Left lung (tissue), 4 donors: ENCODE measurements at regions not wholly inside any gene's neighbourhood (a gene's known extent, or its start where the extent isn't known, plus 50 kb on each side); places are given as distances from the start of the nearest gene placed in this dataset.
A peak's percentile ranks its signal among the peaks of the same experiment; 100 is the strongest.

Source experiments
- ATAC-seq: fragments of 200-7000 bp; cut with Tn5 transposase; one replicate; pipeline ENCODE4 v1.9.1; 2020; ENCODE audit warnings: moderate library complexity
- DNase-seq, 4 donors: peaks; one replicate each; pipeline ENCODE4 v3.0.0-alpha.2; 2013 to 2020
- H3K27ac ChIP-seq, 2 donors: fragments of 200-600 bp; sonication (generic) in 1 of 2; one replicate each; pipeline versions ENCODE4 v1.5.0 to v1.8.0; 2020 to 2021
- H3K27me3 ChIP-seq, 2 donors: fragments of 200-600 bp; sonication (generic) in 1 of 2; one replicate each; pipeline versions ENCODE4 v1.5.0 to v1.8.0; 2020 to 2021
- H3K36me3 ChIP-seq, 2 donors: fragments of 200-600 bp; sonication (generic) in 1 of 2; one replicate each; pipeline versions ENCODE4 v1.5.0 to v1.8.0; 2020 to 2021
- H3K4me1 ChIP-seq, 2 donors: fragments of 200-600 bp; one replicate each; pipeline ENCODE4 v1.8.0; 2021
- H3K4me3 ChIP-seq, 2 donors: fragments of 200-600 bp; sonication (generic) in 1 of 2; one replicate each; pipeline versions ENCODE4 v1.5.0 to v1.8.0; 2020 to 2021; ENCODE audit warnings: mild to moderate bottlenecking in 1 of 2
- H3K9me3 ChIP-seq, 2 donors: fragments of 200-600 bp; sonication (generic) in 1 of 2; one replicate each; pipeline versions ENCODE4 v1.5.0 to v1.8.0; 2020 to 2021
- intact Hi-C, 2 donors: fragments of 100-400 bp; cut with DNase I; formaldehyde crosslinking; loops; one replicate each; pipeline versions ENCODE4 v1.11.2 to v1.14.2; 2022
- TF ChIP-seq, protein P1 (sequence below), 2 donors: fragments of 200-600 bp; sonication (generic) in 1 of 2; IDR thresholded peaks; one replicate each; pipeline versions ENCODE4 v1.5.0 to v1.8.0; 2021; ENCODE audit warnings: antibody characterized with exemption in 2 of 2
- donor health status: DM: no; HTN: yes; CAD: no.
- donor health status: DM: no; HTN: no; CAD: no.

GRCh38 chr9:107064378-107064777 is 201.4 kb downstream of the ZNF462 start:
- TF ChIP-seq, protein P1, sequence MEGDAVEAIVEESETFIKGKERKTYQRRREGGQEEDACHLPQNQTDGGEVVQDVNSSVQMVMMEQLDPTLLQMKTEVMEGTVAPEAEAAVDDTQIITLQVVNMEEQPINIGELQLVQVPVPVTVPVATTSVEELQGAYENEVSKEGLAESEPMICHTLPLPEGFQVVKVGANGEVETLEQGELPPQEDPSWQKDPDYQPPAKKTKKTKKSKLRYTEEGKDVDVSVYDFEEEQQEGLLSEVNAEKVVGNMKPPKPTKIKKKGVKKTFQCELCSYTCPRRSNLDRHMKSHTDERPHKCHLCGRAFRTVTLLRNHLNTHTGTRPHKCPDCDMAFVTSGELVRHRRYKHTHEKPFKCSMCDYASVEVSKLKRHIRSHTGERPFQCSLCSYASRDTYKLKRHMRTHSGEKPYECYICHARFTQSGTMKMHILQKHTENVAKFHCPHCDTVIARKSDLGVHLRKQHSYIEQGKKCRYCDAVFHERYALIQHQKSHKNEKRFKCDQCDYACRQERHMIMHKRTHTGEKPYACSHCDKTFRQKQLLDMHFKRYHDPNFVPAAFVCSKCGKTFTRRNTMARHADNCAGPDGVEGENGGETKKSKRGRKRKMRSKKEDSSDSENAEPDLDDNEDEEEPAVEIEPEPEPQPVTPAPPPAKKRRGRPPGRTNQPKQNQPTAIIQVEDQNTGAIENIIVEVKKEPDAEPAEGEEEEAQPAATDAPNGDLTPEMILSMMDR (IDR thresholded peaks at IDR 0.05): no peak

GRCh38 chr9:107065549-107065948 is 202.6 kb downstream of the ZNF462 start:
- Histone ChIP-seq H3K36me3 (no peaks in the 10 kb centered on the region), H3K27me3 (no peaks in the 10 kb centered on the region), H3K9me3 (no peaks in the 10 kb centered on the region), H3K4me3 (no peak overlapping the region), H3K4me1 (no peaks in the 10 kb centered on the region), H3K27ac (no peak overlapping the region)
- DNase-seq: no peak
- intact Hi-C loops: no loop called here
- no peak for ATAC-seq
- TF ChIP-seq, protein P1 (IDR thresholded peaks at IDR 0.05): no peak

More at GRCh38 chr9:107064378-107064777, 201.4 kb downstream of the ZNF462 start:
- Histone ChIP-seq H3K4me1 (no peaks in the 10 kb centered on the region), H3K4me3 (no peak overlapping the region), H3K27me3 (no peaks in the 10 kb centered on the region), H3K36me3 (no peaks in the 10 kb centered on the region), H3K27ac (no peak overlapping the region), H3K9me3 (no peaks in the 10 kb centered on the region)
- ATAC-seq (no peak), DNase-seq (no peak)
- intact Hi-C loops: no loop called here

GRCh38 chr9:107067739-107068416 is 204.9 kb downstream of the ZNF462 start:
- DNase-seq (peak in 1 of 4 donors; percentile 48), ATAC-seq (peak; percentile 91)
- no peaks in the 10 kb centered on the region for H3K36me3 ChIP-seq
- TF ChIP-seq, protein P1 (IDR thresholded peaks at IDR 0.05): no peak
- no peak overlapping the region for H3K4me3 ChIP-seq
- no peaks in the 10 kb centered on the region for H3K27me3 ChIP-seq
- intact Hi-C loops: no loop called here
- H3K4me1 ChIP-seq: no peaks in the 10 kb centered on the region
- H3K9me3 ChIP-seq: no peaks in the 10 kb centered on the region
- H3K27ac ChIP-seq: no peak overlapping the region

- no peak for ATAC-seq
- no peaks in the 10 kb centered on the region for H3K4me1 ChIP-seq
- DNase-seq: no peak
- no peak overlapping the region for H3K4me3 ChIP-seq
- H3K27me3 ChIP-seq: no peaks in the 10 kb centered on the region
- TF ChIP-seq, protein P1 (IDR thresholded peaks at IDR 0.05): no peak
- no peak overlapping the region for H3K27ac ChIP-seq
- intact Hi-C loops: no loop called here
- H3K9me3 ChIP-seq: no peaks in the 10 kb centered on the region
- no peaks in the 10 kb centered on the region for H3K36me3 ChIP-seq
These were observed 205.6 kb downstream of the ZNF462 start for GRCh38 chr9:107068581-107068980.

DNA sequence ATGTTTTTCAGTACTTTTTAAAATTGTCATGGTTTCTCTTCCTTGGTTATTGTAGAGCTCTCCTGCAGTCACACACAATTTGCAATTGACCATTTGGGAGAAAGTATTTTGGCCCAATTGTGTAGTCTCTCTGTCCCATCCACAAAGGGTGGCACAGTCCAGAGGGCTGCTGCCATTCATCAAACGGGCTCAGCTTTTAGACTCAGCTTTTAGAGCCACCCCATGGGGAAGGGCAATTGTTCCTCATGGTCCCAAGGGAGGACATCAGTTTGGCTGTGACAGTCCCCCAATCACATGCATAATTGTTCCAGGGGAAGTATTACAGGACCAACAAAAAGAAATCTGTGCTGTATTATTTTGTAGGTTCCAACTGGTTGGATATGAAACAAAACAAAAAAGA is 207.6 kb downstream of the ZNF462 start:
- Histone ChIP-seq H3K4me3 (no peak overlapping the region), H3K36me3 (no peaks in the 10 kb centered on the region), H3K4me1 (no peaks in the 10 kb centered on the region), H3K27me3 (no peaks in the 10 kb centered on the region), H3K27ac (no peak overlapping the region), H3K9me3 (no peaks in the 10 kb centered on the region)
- TF ChIP-seq, protein P1 (IDR thresholded peaks at IDR 0.05): no peak
- intact Hi-C loops: no loop called here
- no peak for ATAC-seq
- no peak for DNase-seq
